ENCODE measurements at regions not wholly inside any gene's neighbourhood (a gene's known extent, or its start where the extent isn't known, plus 50 kb on each side); places are given as distances from the start of the nearest gene placed in this dataset.

DNA sequence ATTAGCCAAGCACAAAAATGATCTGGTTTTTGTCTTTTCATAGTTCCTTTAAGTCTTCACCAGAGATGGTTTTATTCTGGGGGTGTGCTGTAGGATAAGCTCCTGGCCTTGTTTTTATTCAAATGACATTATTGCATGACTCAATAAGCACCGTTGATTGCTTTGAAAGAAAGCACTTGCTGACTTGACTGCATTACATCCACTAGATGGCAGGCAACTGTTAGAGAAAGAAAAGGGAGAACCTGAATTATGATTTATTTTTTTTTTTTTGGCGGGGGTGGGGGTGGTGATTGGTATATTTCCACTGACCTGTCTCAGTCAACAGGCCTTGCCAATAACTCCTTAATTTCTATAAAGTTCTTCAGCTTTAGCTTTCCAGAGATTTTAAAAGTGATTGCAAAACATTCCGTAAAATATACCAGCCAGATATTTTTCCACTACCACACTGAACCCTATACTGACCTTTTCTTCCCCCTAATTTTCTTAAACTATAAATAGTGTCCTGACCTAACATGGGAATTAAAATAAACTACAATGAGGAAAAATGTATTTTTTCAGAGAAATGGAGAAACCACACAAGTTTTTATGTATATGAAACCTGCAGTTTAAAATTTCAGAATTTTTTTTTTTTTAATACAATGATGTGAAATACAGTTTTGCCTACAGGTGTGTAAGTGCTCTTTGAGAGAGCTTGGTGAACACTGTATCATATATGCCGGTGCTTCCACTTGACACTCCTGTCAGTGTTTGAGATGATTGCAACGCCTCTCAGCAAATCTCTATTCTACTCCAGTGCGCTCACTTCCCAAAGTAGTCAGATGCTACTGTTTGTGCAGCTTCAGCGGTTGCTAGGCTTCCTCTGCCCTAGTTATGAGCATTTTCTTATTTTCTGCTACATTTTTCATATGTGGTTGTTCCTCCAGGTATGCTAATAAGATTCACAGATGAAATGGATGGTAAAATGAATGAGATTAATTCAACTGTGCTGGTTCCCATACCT, 274.3 kb downstream of the CD109 start (continued):
- TF ChIP-seq, protein P1, sequence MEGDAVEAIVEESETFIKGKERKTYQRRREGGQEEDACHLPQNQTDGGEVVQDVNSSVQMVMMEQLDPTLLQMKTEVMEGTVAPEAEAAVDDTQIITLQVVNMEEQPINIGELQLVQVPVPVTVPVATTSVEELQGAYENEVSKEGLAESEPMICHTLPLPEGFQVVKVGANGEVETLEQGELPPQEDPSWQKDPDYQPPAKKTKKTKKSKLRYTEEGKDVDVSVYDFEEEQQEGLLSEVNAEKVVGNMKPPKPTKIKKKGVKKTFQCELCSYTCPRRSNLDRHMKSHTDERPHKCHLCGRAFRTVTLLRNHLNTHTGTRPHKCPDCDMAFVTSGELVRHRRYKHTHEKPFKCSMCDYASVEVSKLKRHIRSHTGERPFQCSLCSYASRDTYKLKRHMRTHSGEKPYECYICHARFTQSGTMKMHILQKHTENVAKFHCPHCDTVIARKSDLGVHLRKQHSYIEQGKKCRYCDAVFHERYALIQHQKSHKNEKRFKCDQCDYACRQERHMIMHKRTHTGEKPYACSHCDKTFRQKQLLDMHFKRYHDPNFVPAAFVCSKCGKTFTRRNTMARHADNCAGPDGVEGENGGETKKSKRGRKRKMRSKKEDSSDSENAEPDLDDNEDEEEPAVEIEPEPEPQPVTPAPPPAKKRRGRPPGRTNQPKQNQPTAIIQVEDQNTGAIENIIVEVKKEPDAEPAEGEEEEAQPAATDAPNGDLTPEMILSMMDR (IDR thresholded peaks at IDR 0.05 in 2 of 3, conservative IDR thresholded peaks at IDR 0.05 in 1 of 3; ENCODE audit: insufficient read depth in 2 of 3, low read depth in 1 of 3, low read length in 3 of 3) = peak; percentile 15 to 57 (median 48); a peak in 5 of 6 replicates
- no peak for TF ChIP-seq PURB (CRISPR knock-in tag; IDR thresholded peaks at IDR 0.05; ENCODE audit: low read depth)
- TF ChIP-seq, protein P2, sequence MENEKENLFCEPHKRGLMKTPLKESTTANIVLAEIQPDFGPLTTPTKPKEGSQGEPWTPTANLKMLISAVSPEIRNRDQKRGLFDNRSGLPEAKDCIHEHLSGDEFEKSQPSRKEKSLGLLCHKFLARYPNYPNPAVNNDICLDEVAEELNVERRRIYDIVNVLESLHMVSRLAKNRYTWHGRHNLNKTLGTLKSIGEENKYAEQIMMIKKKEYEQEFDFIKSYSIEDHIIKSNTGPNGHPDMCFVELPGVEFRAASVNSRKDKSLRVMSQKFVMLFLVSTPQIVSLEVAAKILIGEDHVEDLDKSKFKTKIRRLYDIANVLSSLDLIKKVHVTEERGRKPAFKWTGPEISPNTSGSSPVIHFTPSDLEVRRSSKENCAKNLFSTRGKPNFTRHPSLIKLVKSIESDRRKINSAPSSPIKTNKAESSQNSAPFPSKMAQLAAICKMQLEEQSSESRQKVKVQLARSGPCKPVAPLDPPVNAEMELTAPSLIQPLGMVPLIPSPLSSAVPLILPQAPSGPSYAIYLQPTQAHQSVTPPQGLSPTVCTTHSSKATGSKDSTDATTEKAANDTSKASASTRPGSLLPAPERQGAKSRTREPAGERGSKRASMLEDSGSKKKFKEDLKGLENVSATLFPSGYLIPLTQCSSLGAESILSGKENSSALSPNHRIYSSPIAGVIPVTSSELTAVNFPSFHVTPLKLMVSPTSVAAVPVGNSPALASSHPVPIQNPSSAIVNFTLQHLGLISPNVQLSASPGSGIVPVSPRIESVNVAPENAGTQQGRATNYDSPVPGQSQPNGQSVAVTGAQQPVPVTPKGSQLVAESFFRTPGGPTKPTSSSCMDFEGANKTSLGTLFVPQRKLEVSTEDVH (IDR thresholded peaks at IDR 0.05; ENCODE audit: low read depth, partially characterized antibody) = no peak
- TF ChIP-seq HMG20A (CRISPR knock-in tag; conservative IDR thresholded peaks at IDR 0.05) = no peak
- no peak for TF ChIP-seq PHB2 (IDR thresholded peaks at IDR 0.05; ENCODE audit: low read depth)
- TF ChIP-seq, protein P3, sequence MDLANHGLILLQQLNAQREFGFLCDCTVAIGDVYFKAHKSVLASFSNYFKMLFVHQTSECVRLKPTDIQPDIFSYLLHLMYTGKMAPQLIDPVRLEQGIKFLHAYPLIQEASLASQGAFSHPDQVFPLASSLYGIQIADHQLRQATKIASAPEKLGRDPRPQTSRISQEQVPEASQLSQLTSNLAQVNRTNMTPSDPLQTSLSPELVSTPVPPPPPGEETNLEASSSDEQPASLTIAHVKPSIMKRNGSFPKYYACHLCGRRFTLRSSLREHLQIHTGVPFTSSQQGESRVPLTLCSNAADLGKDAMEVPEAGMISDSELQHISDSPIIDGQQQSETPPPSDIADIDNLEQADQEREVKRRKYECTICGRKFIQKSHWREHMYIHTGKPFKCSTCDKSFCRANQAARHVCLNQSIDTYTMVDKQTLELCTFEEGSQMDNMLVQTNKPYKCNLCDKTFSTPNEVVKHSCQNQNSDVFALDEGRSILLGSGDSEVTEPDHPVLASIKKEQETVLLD (IDR thresholded peaks at IDR 0.05) = no peak
- TF ChIP-seq SMC3 (conservative IDR thresholded peaks at IDR 0.05; ENCODE audit: insufficient read depth, low read depth, low read length) = 0 out of 2 replicates have a peak, but pooled peaks have one; percentile 16
- TF ChIP-seq, protein P4, sequence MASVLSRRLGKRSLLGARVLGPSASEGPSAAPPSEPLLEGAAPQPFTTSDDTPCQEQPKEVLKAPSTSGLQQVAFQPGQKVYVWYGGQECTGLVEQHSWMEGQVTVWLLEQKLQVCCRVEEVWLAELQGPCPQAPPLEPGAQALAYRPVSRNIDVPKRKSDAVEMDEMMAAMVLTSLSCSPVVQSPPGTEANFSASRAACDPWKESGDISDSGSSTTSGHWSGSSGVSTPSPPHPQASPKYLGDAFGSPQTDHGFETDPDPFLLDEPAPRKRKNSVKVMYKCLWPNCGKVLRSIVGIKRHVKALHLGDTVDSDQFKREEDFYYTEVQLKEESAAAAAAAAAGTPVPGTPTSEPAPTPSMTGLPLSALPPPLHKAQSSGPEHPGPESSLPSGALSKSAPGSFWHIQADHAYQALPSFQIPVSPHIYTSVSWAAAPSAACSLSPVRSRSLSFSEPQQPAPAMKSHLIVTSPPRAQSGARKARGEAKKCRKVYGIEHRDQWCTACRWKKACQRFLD (CRISPR knock-in tag; IDR thresholded peaks at IDR 0.05) = no peak
- TF ChIP-seq ZNF347 (CRISPR knock-in tag; IDR thresholded peaks at IDR 0.05; ENCODE audit: low read depth) = no peak
- no peak for TF ChIP-seq KDM2B (CRISPR knock-in tag; IDR thresholded peaks at IDR 0.05)
- no peak for TF ChIP-seq NR2C2 (CRISPR knock-in tag; IDR thresholded peaks at IDR 0.05)
- TF ChIP-seq NR2C2 (tag; IDR thresholded peaks at IDR 0.05) = no peak
- TF ChIP-seq ZNF384 (IDR thresholded peaks at IDR 0.05; ENCODE audit: low read depth, low read length) = peak; percentile 83
- TF ChIP-seq NFIC (IDR thresholded peaks at IDR 0.05) = no peak
- TF ChIP-seq TEAD1 (CRISPR knock-in tag; IDR thresholded peaks at IDR 0.05) = peak in 1 of 2 experiments; percentile 59; a peak in 1 of 4 replicates
- TF ChIP-seq CEBPG (CRISPR knock-in tag; IDR thresholded peaks at IDR 0.05) = no peak
- TF ChIP-seq CEBPG (tag; conservative IDR thresholded peaks at IDR 0.05 in 1 of 2, IDR thresholded peaks at IDR 0.05 in 1 of 2) = 0 out of 4 replicates have a peak, but pooled peaks of 1 of the 2 experiments have one; percentile 9
- TF ChIP-seq LCOR (CRISPR knock-in tag; IDR thresholded peaks at IDR 0.05) = no peak
- no peak for TF ChIP-seq NBN (IDR thresholded peaks at IDR 0.05; ENCODE audit: low read depth)
- no peak for TF ChIP-seq BCL6 (CRISPR knock-in tag; IDR thresholded peaks at IDR 0.05)

Measured in K562 (cell line).